Nephron progenitor cell (in vitro differentiated cells): ENCODE measurements at regions not wholly inside any gene's neighbourhood (a gene's known extent, or its start where the extent isn't known, plus 50 kb on each side); places are given as distances from the start of the nearest gene placed in this dataset.

Experiments
- DNase-seq: peaks from one replicate; pipeline ENCODE4 v3.0.0; 2021
- H3K27ac Mint-ChIP-seq: 2 replicates; pipeline ENCODE4 v1.8.0; 2021; ENCODE audit warnings: mild to moderate bottlenecking, moderate library complexity, mixed read lengths
- H3K27me3 Mint-ChIP-seq: 2 replicates; pipeline ENCODE4 v1.8.0; 2021; ENCODE audit warnings: mild to moderate bottlenecking, low read depth, mixed read lengths; ENCODE audit not compliant: poor library complexity
- H3K36me3 Mint-ChIP-seq: 2 replicates; pipeline ENCODE4 v1.8.0; 2021; ENCODE audit warnings: low read depth, mixed read lengths
- H3K4me1 Mint-ChIP-seq: 2 replicates; pipeline ENCODE4 v1.8.0; 2021; ENCODE audit warnings: mixed read lengths
- H3K4me3 Mint-ChIP-seq: 2 replicates; pipeline ENCODE4 v1.8.0; 2021; ENCODE audit warnings: mild to moderate bottlenecking, moderate library complexity, mixed read lengths
- H3K9me3 Mint-ChIP-seq: 2 replicates; pipeline ENCODE4 v1.8.0; 2021; ENCODE audit warnings: mild to moderate bottlenecking, moderate library complexity, mixed read lengths
- TF ChIP-seq, protein P1 (sequence below): fragments of 200-600 bp; sonication (generic); IDR thresholded peaks from 2 replicates; pipeline ENCODE4 v1.5.0; 2021; ENCODE audit warnings: antibody characterized with exemption

- TF ChIP-seq, protein P1, sequence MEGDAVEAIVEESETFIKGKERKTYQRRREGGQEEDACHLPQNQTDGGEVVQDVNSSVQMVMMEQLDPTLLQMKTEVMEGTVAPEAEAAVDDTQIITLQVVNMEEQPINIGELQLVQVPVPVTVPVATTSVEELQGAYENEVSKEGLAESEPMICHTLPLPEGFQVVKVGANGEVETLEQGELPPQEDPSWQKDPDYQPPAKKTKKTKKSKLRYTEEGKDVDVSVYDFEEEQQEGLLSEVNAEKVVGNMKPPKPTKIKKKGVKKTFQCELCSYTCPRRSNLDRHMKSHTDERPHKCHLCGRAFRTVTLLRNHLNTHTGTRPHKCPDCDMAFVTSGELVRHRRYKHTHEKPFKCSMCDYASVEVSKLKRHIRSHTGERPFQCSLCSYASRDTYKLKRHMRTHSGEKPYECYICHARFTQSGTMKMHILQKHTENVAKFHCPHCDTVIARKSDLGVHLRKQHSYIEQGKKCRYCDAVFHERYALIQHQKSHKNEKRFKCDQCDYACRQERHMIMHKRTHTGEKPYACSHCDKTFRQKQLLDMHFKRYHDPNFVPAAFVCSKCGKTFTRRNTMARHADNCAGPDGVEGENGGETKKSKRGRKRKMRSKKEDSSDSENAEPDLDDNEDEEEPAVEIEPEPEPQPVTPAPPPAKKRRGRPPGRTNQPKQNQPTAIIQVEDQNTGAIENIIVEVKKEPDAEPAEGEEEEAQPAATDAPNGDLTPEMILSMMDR, result no peak
- Mint-ChIP-seq H3K4me1 (no peaks in the 10 kb centered on the region), H3K27ac (no peak overlapping the region), H3K27me3 (peaks cover 3% of the 10 kb centered on the region), H3K4me3 (no peak overlapping the region), H3K36me3 (no peaks in the 10 kb centered on the region), H3K9me3 (peaks cover 81% of the 10 kb centered on the region)
- DNase-seq, result no peak
Measured at GRCh38 chr4:189302719-189303118, 638.0 kb upstream of the FRG1 start.

- no peak overlapping the region for H3K27ac Mint-ChIP-seq
- DNase-seq, result no peak
- H3K9me3 Mint-ChIP-seq, result peaks cover 72% of the 10 kb centered on the region
- H3K4me3 Mint-ChIP-seq, result no peak overlapping the region
- H3K36me3 Mint-ChIP-seq, result no peaks in the 10 kb centered on the region
- H3K4me1 Mint-ChIP-seq, result no peaks in the 10 kb centered on the region
- H3K27me3 Mint-ChIP-seq, result peaks cover 3% of the 10 kb centered on the region
- TF ChIP-seq, protein P1, result no peak
Measured at GRCh38 chr4:189304167-189304566, 636.5 kb upstream of the FRG1 start.

GRCh38 chr4:189304809-189305208 is 635.9 kb upstream of the FRG1 start:
- no peak for DNase-seq
- no peaks in the 10 kb centered on the region for H3K36me3 Mint-ChIP-seq
- no peak overlapping the region for H3K4me3 Mint-ChIP-seq
- H3K27ac Mint-ChIP-seq, result no peak overlapping the region
- peaks cover 71% of the 10 kb centered on the region for H3K9me3 Mint-ChIP-seq
- TF ChIP-seq, protein P1, result no peak
- H3K4me1 Mint-ChIP-seq, result no peaks in the 10 kb centered on the region
- peaks cover 3% of the 10 kb centered on the region for H3K27me3 Mint-ChIP-seq

DNA sequence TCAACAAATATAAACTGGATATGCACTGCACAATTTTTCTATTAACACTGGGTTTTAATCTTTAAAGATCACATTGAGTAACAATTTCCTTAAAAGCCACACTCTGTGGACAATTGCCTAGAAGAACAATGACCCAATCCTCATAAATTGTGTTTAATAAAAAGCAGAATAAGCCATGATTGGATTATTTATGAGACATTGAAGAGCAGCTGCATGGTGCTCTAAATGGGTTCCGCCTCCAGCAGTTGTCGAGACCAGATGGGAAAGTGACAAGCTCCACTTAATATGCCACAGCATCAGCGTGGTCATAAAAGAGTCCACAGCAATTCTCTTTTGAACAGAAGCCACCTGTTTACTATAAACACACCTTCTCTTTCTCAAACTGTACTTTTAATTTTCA is 635.2 kb upstream of the FRG1 start:
- H3K36me3 Mint-ChIP-seq, result no peaks in the 10 kb centered on the region
- H3K4me3 Mint-ChIP-seq, result no peak overlapping the region
- TF ChIP-seq, protein P1, result no peak
- H3K4me1 Mint-ChIP-seq, result no peaks in the 10 kb centered on the region
- no peak for DNase-seq
- H3K27ac Mint-ChIP-seq, result no peak overlapping the region
- peaks cover 3% of the 10 kb centered on the region for H3K27me3 Mint-ChIP-seq
- H3K9me3 Mint-ChIP-seq, result peaks cover 68% of the 10 kb centered on the region

DNA sequence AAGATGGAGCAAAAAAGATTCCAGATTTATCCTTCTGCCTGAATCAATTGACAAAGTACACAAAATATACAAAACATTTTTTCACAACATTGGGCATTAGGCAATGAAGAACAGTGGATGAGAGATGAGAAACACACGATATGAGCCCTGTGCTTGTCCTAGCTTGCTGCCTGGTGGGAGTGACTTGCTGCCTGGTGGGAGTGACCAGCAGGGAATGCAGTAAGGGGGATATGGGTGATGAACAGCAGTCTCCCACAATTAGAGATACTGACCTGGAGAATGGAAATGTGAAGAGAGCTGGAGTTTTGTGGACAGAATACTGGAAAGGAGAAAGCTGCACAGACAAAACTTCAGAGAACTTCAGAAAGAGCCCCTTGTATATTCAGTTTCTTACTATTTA is 629.4 kb upstream of the FRG1 start:
- DNase-seq, result no peak
- Mint-ChIP-seq H3K4me1 (no peaks in the 10 kb centered on the region), H3K9me3 (peaks cover 64% of the 10 kb centered on the region), H3K4me3 (no peak overlapping the region), H3K36me3 (peaks cover 6% of the 10 kb centered on the region), H3K27me3 (no peaks in the 10 kb centered on the region), H3K27ac (no peak overlapping the region)
- TF ChIP-seq, protein P1, result no peak

DNA sequence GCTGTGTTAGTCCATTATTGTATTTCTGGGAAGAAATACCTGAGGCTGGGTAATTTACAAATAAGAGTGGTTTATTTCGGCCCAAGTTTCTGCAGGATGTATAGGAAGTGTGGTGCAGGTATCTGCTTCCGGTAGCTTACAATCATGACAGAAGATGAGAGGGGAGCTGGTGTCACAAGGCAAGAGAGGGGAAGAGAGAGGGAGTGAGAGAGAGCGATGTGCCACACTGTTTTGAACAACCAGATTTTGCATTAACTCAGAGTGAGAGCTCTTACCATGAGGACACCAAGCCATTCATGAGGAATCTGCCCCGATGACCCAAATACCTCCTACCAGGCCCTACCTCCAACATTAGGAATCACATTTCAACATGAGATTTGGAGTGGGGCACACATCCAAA is 627.6 kb upstream of the FRG1 start:
- Mint-ChIP-seq H3K4me3 (no peak overlapping the region), H3K27ac (no peak overlapping the region), H3K9me3 (peaks cover 65% of the 10 kb centered on the region), H3K27me3 (no peaks in the 10 kb centered on the region), H3K36me3 (peaks cover 6% of the 10 kb centered on the region), H3K4me1 (no peaks in the 10 kb centered on the region)
- TF ChIP-seq, protein P1, result no peak
- no peak for DNase-seq
